Endodermal cell (in vitro differentiated cells): ENCODE measurements at regions not wholly inside any gene's neighbourhood (a gene's known extent, or its start where the extent isn't known, plus 50 kb on each side); places are given as distances from the start of the nearest gene placed in this dataset.
A peak's percentile ranks its signal among the peaks of the same experiment; 100 is the strongest.

Experiments used
- DNase-seq: peaks from one replicate; pipeline ENCODE4 v3.0.0-alpha.2; 2017
- H3K27ac ChIP-seq: 2 replicates; pipeline ENCODE4 v1.5.1; 2013; ENCODE audit warnings: mild to moderate bottlenecking, low read depth, low read length, moderate library complexity
- H3K27me3 ChIP-seq: 2 replicates; pipeline ENCODE4 v1.6.1; 2013; ENCODE audit warnings: mild to moderate bottlenecking, low read length, moderate library complexity; ENCODE audit not compliant: insufficient read depth, control insufficient read depth, poor library complexity, severe bottlenecking
- H3K36me3 ChIP-seq: 2 replicates; pipeline ENCODE4 v1.7.0; 2013; ENCODE audit warnings: mild to moderate bottlenecking, low read length, moderate library complexity; ENCODE audit not compliant: control insufficient read depth, insufficient read depth
- H3K4me1 ChIP-seq: one replicate; pipeline ENCODE4 v1.7.0; 2013; ENCODE audit warnings: low read length; ENCODE audit not compliant: control insufficient read depth, insufficient read depth
- H3K4me3 ChIP-seq: 2 replicates; pipeline ENCODE4 v1.5.1; 2013; ENCODE audit warnings: mild to moderate bottlenecking, low read length, moderate library complexity
- H3K9ac ChIP-seq: 2 replicates; pipeline ENCODE4 v1.6.1; 2013; ENCODE audit warnings: mild to moderate bottlenecking, low read length, moderate library complexity; ENCODE audit not compliant: poor library complexity, severe bottlenecking; ENCODE audit errors: extremely low read depth
- H3K9me3 ChIP-seq: 2 replicates; pipeline ENCODE4 v1.6.1; 2013; ENCODE audit warnings: mild to moderate bottlenecking, low read length, moderate library complexity; ENCODE audit not compliant: control insufficient read depth
- H3K27ac Mint-ChIP-seq: 2 replicates; pipeline ENCODE4 v1.8.0; 2020; ENCODE audit warnings: mixed read lengths
- H3K27me3 Mint-ChIP-seq: 2 replicates; pipeline ENCODE4 v1.8.0; 2021; ENCODE audit warnings: mild to moderate bottlenecking, mixed read lengths; ENCODE audit not compliant: insufficient read depth
- H3K36me3 Mint-ChIP-seq: 2 replicates; pipeline ENCODE4 v1.8.0; 2020; ENCODE audit warnings: low read depth, mixed read lengths
- H3K4me1 Mint-ChIP-seq: 2 replicates; pipeline ENCODE4 v1.8.0; 2020; ENCODE audit warnings: mixed read lengths
- H3K4me3 Mint-ChIP-seq: 2 replicates; pipeline ENCODE4 v1.8.0; 2020; ENCODE audit warnings: mild to moderate bottlenecking, moderate library complexity, mixed read lengths
- H3K9me3 Mint-ChIP-seq: 2 replicates; pipeline ENCODE4 v1.8.0; 2020; ENCODE audit warnings: mild to moderate bottlenecking, mixed read lengths
- WGBS, 2 experiments: methylation state at CpG; one replicate each; pipeline versions ENCODE4 v1.1.5 to v1.1.7; 2013; ENCODE audit warnings: missing lambda C conversion rate in 2 of 2, mixed read lengths in 1 of 2; ENCODE audit not compliant: insufficient coverage in 1 of 2, insufficient read length in 1 of 2; 5-methylcytosine and 5-hydroxymethylcytosine counted together
- TF ChIP-seq, protein P1 (sequence below): fragments of 200-600 bp; sonication (generic); conservative IDR thresholded peaks from 2 replicates; pipeline ENCODE4 v1.5.0; 2021; ENCODE audit warnings: antibody characterized with exemption, mild to moderate bottlenecking

DNA sequence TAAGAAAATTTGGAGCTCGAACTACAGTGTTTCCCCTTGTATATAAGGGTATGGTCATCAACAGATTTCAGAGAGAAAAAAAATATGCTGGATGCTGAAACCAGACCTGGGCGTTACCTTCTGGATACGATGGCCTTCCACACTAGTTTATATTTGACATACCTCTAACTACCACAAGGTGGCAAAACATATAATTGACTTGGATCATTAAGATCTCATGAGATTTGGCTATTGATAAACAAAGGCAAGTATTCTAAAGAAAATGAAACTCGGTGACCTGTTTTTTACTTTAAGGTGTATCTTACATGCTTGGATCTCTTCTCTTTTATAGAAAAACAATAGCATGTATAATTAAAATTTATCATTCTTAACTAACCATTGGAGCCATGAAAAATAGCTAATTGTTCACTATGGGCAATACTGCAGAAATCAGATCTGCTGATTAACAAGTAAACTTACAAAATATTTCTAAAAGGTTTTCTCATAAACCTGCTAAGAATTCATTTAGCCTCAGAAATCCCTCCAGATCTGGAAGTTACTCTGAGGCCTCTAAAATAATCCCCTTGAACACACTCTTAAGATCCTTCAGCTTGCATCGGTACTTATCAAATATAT, 300.6 kb upstream of the KCNH8 start:
- 68% methylated on average over 4 of the region's 5 CpGs; no CpG with 5 or more reads in 1 of the 2 experiments for WGBS, 2 experiments
- Mint-ChIP-seq H3K27ac (no peak overlapping the region), H3K4me3 (no peak overlapping the region), H3K4me1 (peaks cover 12% of the 10 kb centered on the region), H3K27me3 (no peaks in the 10 kb centered on the region), H3K9me3 (no peaks in the 10 kb centered on the region), H3K36me3 (no peaks in the 10 kb centered on the region)
- Histone ChIP-seq H3K36me3 (no peaks in the 10 kb centered on the region), H3K4me1 (peaks cover 2% of the 10 kb centered on the region), H3K4me3 (no peak overlapping the region), H3K27me3 (no peaks in the 10 kb centered on the region), H3K9ac (no peak overlapping the region), H3K9me3 (no peaks in the 10 kb centered on the region), H3K27ac (no peak overlapping the region)
- TF ChIP-seq, protein P1, sequence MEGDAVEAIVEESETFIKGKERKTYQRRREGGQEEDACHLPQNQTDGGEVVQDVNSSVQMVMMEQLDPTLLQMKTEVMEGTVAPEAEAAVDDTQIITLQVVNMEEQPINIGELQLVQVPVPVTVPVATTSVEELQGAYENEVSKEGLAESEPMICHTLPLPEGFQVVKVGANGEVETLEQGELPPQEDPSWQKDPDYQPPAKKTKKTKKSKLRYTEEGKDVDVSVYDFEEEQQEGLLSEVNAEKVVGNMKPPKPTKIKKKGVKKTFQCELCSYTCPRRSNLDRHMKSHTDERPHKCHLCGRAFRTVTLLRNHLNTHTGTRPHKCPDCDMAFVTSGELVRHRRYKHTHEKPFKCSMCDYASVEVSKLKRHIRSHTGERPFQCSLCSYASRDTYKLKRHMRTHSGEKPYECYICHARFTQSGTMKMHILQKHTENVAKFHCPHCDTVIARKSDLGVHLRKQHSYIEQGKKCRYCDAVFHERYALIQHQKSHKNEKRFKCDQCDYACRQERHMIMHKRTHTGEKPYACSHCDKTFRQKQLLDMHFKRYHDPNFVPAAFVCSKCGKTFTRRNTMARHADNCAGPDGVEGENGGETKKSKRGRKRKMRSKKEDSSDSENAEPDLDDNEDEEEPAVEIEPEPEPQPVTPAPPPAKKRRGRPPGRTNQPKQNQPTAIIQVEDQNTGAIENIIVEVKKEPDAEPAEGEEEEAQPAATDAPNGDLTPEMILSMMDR = peak; percentile 80
- DNase-seq = no peak

DNA sequence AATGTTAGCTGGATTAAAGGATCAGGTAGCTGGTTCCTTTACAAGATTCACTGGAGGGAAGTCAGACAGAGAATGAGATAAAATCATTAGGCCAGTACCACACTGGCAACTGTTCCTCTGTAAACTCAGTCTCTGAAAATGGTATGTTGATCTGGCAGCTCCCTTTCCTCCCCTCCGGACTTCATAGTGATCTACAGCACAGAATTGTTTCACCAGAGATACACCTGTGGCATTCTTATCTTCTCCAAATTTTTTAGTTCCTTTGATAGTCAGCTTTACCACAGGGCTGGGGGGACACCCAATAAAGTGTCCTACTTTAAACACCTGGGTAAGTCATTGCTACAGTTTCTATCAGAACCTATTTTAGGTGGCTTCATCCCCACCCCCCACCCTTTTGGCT, 304.3 kb upstream of the KCNH8 start:
- 86 to 100% methylated on average over 1 of the region's 1 CpG for WGBS, 2 experiments
- no peak overlapping the region for H3K9ac ChIP-seq

DNA sequence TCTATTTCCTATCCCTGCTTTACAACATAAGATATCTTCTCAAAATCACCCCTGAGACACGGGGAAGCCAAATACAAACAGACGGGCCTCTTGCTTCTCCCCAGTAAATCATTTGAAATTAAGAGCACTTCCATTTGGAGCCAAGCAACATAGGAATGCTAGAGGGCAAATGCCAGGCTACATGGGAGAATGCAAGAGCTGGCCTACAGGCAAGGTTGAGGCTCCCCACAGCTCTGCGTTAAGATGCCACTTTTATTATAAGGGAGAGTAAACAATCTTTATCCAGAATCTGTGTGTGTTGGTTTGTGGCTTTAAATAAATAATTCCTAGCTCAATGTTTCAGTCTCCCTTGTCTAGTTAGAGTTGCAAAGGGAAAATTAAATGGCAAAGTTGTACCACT, 305.1 kb upstream of the KCNH8 start:
- H3K36me3 Mint-ChIP-seq = no peaks in the 10 kb centered on the region
- 75 to 94% methylated on average over 2 to 3 of the region's 3 CpGs for WGBS, 2 experiments
- no peak for DNase-seq
- H3K9ac ChIP-seq = no peak overlapping the region
- no peaks in the 10 kb centered on the region for H3K9me3 ChIP-seq
- no peak overlapping the region for H3K27ac Mint-ChIP-seq
- no peak overlapping the region for H3K4me3 Mint-ChIP-seq
- TF ChIP-seq, protein P1 = no peak
- no peaks in the 10 kb centered on the region for H3K36me3 ChIP-seq
- no peaks in the 10 kb centered on the region for H3K9me3 Mint-ChIP-seq
- H3K4me1 ChIP-seq = peaks cover 9% of the 10 kb centered on the region
- H3K4me1 Mint-ChIP-seq = peaks cover 13% of the 10 kb centered on the region
- no peak overlapping the region for H3K27ac ChIP-seq
- H3K27me3 Mint-ChIP-seq = no peaks in the 10 kb centered on the region
- H3K4me3 ChIP-seq = no peak overlapping the region
- no peaks in the 10 kb centered on the region for H3K27me3 ChIP-seq

More for the DNA sequence above, 304.3 kb upstream of the KCNH8 start:
- H3K27ac Mint-ChIP-seq = no peak overlapping the region
- H3K4me3 Mint-ChIP-seq = no peak overlapping the region
- Histone ChIP-seq H3K4me1 (peaks cover 9% of the 10 kb centered on the region), H3K36me3 (no peaks in the 10 kb centered on the region), H3K4me3 (no peak overlapping the region), H3K9me3 (no peaks in the 10 kb centered on the region), H3K27me3 (no peaks in the 10 kb centered on the region), H3K27ac (no peak overlapping the region)
- no peaks in the 10 kb centered on the region for H3K9me3 Mint-ChIP-seq
- no peak for DNase-seq
- no peaks in the 10 kb centered on the region for H3K27me3 Mint-ChIP-seq
- peaks cover 13% of the 10 kb centered on the region for H3K4me1 Mint-ChIP-seq
- TF ChIP-seq, protein P1 = no peak
- H3K36me3 Mint-ChIP-seq = no peaks in the 10 kb centered on the region
